AG04449 (cell line): ENCODE measurements at regions not wholly inside any gene's neighbourhood (a gene's known extent, or its start where the extent isn't known, plus 50 kb on each side); places are given as distances from the start of the nearest gene placed in this dataset.

Source experiments
- CTCF ChIA-PET: fragments of 350-600 bp; formaldehyde crosslinking; extraction: SDS; loops from one replicate; lab custom pipeline; 2021; ENCODE audit warnings: antibody characterized with exemption; lab: Yijun Ruan, JAX
- POLR2A ChIA-PET: fragments of 400-600, 350-600 bp; formaldehyde crosslinking; extraction: SDS; loops from one replicate; lab custom pipeline; 2020; ENCODE audit warnings: antibody characterized with exemption, inconsistent platforms; lab: Yijun Ruan, JAX
- DNase-seq: peaks from one replicate; pipeline ENCODE4 v3.0.0-alpha.2; 2010; ENCODE audit warnings: low read depth, low spot score
- H3K4me3 ChIP-seq: 2 replicates; pipeline ENCODE4 v1.5.1; 2011; ENCODE audit warnings: low read depth, mild to moderate bottlenecking, control low read depth, low read length
- CTCF ChIP-seq: IDR thresholded peaks from one replicate; pipeline ENCODE4 v1.5.1; 2011; ENCODE audit warnings: mild to moderate bottlenecking, moderate library complexity, low read length, control low read depth, inconsistent platforms; ENCODE audit not compliant: insufficient read depth; ENCODE audit errors: missing control alignments

GRCh38 chr2:14923820-14924580 is 291.5 kb downstream of the LRATD1 start:
- ChIA-PET CTCF (no interaction called here), POLR2A (no interaction called here)
- TF ChIP-seq CTCF = no peak
- no peak for DNase-seq
- H3K4me3 ChIP-seq = no peak overlapping the region

GRCh38 chr2:14925471-14925870 is 293.0 kb downstream of the LRATD1 start:
- no peak for DNase-seq
- no peak for TF ChIP-seq CTCF
- no peak overlapping the region for H3K4me3 ChIP-seq
- ChIA-PET POLR2A (no interaction called here), CTCF (no interaction called here)

- ChIA-PET POLR2A (no interaction called here), CTCF (no interaction called here)
- no peak for DNase-seq
- H3K4me3 ChIP-seq = no peak overlapping the region
- TF ChIP-seq CTCF = no peak
Observed at GRCh38 chr2:14927021-14927564, 294.6 kb downstream of the LRATD1 start.

GRCh38 chr2:14928056-14928455 is 295.5 kb downstream of the LRATD1 start:
- no peak for DNase-seq
- POLR2A ChIA-PET = no interaction called here
- no peak for TF ChIP-seq CTCF
- CTCF ChIA-PET = interaction anchor here (0.7 kb wide), 1 partner anchor 710 kb away, joined by 3 read pairs; no protein-coding TSS in a partner anchor
- no peak overlapping the region for H3K4me3 ChIP-seq

GRCh38 chr2:14930441-14930840 is 297.9 kb downstream of the LRATD1 start:
- no peak for DNase-seq
- POLR2A ChIA-PET = no interaction called here
- CTCF ChIA-PET = no interaction called here
- no peak overlapping the region for H3K4me3 ChIP-seq
- TF ChIP-seq CTCF = no peak

GRCh38 chr2:14932285-14932684 is 299.8 kb downstream of the LRATD1 start:
- ChIA-PET POLR2A (no interaction called here), CTCF (no interaction called here)
- no peak for TF ChIP-seq CTCF
- no peak for DNase-seq
- H3K4me3 ChIP-seq = no peak overlapping the region
